Stimulated activated CD4-positive, alpha-beta T cell treated with anti-CD3 and anti-CD28 coated beads, Interleukin-4, amount 100 ng/mL, for 1 hour (primary cell): ENCODE measurements at regions not wholly inside any gene's neighbourhood (a gene's known extent, or its start where the extent isn't known, plus 50 kb on each side); places are given as distances from the start of the nearest gene placed in this dataset.

Source experiments
- DNase-seq: peaks from one replicate; pipeline ENCODE4 v3.0.0-alpha.2; 2020

DNA sequence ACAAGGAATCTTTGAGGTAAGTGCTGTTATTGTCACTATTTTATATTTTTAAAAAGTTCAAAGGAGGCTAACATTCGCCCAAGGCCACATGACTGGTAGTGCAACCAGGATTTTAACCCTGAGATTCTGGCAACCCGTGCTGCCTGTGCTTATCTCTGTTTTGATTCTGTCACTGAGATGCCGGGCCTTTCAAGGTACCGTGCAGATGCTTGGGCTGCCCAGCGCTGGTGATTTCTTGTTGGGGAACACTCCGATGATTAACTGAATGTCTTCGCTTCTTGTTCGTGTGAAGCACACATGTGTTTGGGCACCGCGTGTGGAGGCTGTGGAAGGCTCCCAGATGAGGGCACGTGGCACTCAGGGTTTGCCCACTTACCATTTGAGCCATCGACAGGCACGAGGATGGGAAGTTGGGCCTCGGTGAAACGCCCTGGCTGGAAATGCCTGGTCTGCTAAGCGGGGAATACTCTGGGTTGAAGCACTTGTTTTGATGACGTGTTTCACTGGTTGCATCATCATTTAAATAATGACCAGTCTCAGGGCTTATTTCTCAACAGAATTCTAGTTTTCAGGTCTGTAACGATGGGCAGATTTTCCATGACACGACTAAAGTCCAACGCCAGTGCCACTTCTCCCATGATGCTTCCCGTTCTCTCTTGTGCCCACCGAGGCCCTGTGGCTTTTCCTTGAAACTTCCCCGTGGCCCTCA is 392.7 kb downstream of the FGF9 start:
- no peak for DNase-seq

DNA sequence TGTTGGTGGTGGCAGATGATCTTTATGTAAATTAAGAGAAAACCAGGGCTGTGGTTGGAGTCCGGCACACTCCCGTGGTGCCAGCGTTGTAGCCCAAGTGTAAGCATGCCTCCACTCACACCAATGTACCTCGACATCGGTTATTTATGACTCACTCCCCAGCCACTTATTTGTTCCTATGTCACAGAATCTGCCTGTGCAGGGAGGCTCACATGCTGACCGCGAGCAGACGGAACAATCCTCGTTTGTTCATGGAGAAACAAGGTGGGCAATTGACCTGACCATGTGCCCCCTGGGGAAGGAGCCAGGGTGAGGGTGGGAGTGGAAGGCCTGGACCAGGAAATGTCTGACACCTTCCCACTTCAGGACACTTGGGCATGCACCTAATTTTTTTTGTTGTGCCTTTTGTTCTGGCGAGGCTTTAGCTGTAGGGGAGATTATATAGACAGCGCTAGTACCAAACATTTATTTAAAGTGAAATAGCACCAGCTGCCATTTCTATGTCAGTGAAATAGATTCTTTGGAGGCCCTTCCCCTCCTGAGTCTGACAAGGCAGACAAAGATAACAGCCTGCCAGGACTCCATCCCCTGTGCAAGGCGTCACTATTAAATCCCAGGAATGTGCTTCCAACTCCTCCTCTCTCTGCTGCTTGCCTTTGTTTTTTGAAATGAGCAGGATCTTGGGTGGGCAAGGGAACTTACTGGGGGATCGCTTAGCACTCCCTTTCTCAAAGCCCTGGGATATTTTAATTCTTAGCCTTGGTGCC is 394.2 kb downstream of the FGF9 start:
- no peak for DNase-seq

DNA sequence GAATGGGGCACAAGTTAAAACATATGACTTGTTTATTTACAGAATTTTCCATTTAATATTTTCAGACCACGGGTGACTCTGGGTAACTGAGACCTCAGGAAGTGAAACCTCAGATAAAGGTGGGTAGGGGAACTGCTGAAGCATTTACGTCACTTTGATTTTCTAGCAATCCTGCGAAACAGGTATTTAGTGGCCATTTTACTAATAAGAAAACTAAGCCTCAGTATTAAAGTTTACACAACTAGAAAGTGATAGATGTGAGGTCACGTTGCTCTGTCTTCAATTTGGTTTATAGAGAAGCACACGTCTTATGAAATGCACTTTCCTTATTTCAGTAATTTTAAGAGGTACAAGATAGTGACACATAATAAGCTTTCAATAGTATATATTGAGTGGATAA is 402.8 kb downstream of the FGF9 start:
- no peak for DNase-seq

DNA sequence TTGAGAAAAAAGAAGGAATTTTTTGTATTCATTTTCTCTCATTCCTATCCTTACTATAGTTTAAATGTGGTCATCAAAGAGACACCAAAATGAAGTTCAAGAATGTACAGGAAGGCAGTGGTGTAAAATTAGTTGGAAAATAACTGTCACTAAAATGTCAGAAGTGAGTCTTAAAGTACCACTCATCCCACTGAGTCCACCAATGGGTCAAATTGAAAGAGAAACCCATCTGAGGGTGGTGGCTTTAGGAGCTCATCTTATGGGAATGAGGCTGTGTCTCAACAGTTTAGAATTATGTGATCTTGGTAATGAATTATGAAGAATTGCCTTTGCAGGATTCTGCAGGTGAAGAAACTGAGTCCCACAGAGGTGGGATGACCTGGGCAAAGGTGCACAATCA is 403.5 kb downstream of the FGF9 start:
- DNase-seq, result no peak

DNA sequence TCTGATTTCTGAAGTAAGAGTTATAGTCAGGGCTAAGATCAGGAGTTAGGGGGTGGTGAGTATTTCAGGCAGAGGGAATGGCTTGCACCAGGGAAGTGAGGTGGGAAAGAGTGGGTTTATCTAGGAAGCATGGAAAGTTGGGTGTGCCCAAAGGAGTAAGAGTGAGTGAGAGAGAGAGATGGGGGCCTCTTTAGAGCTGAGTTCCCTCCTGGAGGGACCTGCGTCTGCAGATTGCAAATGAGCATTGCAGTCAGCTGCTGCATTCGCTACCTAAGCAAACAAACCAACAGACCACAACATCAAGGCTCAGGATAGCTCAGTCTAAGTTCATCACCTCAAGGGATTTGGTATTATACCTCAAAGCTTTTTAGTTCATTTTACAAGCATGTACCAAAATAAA is 405.8 kb downstream of the FGF9 start:
- DNase-seq, result no peak

DNA sequence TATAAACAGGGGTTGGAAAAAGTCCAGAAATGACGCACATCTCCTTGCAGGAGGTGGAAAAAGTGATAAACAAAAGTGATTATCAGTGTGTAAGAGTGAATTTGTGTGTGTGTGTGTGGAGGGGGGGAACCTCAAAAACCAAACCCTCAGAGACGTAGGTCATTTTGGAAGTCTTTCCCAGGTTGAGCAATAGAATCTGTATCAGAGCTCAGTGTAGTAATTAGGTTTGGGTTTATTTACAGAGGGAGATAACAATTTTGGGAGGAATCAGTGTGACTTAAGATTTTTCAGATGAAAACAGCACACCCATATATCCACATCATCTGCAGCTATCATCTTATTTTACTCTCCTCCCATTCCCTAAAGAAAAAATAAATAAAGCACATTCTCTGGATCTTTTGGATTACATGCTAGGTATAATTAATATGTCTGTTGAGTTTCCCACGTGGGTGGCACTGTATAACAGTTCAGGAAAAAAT is 406.4 kb downstream of the FGF9 start:
- no peak for DNase-seq

DNA sequence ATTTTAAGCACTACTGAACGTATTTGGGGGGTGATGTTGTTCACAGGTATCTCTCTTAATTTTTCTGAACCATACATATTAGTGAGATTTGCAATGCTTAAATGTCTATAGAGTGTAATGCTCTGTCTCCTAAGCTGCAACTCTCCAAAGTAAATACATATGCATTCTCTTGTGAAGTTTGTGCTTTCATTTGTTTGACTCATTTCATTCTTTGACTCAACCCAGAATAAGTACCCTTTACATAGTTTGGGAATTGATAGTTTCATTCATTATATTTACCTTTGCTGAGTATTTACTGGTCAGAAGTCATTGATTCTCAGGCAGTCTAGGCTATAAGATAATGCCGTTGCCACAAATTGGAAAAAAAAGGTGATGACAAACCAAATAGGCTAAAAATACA is 406.9 kb downstream of the FGF9 start:
- no peak for DNase-seq

DNA sequence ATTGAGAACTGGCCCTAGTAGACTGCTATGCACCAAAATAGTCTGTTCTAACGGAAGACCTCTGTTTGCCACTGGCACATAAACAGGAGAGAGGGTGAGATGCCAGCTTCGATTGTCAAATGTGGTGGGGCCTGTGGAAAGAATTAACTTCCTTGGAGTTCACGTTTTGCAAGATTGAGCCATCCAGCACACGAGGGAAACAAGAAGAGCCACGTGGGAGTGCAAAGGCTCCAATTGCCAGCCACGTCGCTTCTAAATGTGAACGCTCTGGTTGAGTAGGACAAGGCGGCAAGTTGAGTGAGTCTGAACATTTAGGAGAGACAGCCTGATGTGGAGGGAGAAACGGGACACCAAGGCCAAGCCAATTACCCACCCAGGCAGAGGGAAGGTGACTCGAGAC is 409.1 kb downstream of the FGF9 start:
- no peak for DNase-seq

DNA sequence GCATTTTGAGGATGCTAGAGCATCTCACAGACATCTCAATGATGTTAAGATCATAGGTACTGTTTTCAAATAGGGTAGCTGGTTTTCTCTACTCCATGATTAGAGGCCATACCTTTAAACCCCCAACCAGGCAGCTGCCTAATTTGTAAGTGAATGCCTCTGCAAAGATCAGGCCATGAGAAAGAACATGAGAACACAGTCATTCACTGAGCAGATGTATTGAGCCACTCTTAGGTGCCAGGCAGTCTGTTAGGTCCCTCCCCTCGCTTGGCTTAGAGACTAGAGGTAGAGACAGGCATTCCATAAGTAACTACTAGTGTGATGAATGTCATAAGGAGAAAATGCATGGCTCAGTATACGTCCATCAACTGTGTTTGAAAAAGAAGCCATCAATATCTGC is 410.0 kb downstream of the FGF9 start:
- no peak for DNase-seq

DNA sequence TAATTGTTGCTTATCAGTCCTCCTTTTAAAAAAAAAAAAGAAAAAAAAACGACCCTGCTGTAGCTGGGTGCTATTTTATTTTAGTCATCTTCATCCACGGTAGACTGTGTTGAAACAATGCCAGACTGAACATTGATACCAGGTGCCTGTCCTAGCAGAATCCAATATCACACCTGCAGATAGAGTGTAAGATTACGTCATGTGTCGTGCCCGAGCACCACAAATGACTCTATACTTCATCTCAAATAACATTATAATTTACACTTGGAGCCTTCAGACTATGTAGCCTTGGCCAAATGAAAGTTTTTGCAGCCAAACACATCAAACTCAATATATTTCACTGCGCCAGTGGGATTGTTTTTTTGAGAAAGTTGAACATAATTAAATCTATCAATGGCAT is 410.6 kb downstream of the FGF9 start:
- no peak for DNase-seq

DNA sequence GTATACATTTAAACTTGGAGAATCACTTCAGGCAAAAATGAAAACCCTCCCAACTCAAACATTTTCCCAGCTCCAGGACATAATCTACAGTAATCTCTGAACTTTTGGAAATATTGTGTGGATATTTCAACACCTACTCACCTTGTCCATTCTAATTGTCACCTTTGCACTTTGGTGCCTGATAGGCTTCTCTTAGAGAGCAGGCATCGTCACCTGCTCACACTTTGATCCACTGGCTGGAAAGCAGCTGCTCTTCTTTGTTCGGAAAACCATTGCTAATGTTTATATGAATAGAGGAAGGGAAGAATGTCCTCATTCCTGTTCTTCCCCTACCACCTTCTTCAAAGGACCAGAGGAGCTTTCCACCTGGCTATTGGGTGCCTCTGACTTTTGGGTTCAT is 411.2 kb downstream of the FGF9 start:
- no peak for DNase-seq

DNA sequence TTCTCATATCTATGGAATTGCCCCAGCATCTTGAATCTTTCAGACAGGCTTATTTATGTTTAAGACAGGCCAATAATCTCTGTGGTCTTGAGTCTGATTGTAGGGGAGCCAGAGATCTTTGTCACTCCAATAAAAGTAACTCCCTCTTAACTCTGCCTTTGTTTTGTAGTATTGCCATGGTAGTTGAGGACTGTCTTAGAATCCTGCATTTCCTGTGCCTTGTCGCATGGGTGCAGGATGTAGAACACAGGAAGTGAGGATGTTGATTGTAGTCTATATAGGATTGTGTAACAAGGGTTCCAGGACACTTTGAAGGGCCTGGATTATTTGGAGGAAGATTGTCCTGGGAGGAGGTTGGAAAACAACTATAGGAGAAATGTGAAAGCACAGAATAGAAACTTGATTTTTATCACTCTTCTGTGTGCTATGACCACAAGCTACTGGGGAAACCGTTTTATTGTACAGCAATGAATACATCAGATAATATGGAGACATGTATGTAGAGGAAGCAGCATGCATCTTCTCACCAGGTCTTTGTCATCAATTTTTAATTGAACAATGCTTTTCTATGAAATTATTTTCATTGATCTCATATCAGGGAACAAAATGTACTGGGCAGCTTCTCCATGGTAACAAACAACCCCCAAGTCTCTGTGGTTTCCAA is 411.7 kb downstream of the FGF9 start:
- DNase-seq, result no peak

DNA sequence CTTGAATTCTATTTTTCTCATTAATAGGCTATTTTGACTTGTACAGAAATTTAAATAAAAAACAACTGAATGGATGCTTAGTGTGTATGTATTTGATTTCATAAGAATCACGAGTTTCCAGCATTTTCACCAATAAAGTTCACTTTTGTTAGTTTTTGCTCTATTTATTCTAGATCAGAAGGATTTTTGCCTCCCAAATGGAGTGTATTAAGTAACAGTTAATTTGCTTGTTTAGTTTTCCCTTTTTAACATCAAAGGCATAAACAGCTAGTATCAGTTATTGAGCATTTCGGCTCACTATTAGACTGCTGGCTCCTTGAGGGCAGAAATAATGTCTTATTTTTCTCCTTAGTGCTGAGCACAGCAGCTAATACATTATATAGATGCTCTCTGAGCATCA is 414.1 kb downstream of the FGF9 start:
- DNase-seq, result no peak

DNA sequence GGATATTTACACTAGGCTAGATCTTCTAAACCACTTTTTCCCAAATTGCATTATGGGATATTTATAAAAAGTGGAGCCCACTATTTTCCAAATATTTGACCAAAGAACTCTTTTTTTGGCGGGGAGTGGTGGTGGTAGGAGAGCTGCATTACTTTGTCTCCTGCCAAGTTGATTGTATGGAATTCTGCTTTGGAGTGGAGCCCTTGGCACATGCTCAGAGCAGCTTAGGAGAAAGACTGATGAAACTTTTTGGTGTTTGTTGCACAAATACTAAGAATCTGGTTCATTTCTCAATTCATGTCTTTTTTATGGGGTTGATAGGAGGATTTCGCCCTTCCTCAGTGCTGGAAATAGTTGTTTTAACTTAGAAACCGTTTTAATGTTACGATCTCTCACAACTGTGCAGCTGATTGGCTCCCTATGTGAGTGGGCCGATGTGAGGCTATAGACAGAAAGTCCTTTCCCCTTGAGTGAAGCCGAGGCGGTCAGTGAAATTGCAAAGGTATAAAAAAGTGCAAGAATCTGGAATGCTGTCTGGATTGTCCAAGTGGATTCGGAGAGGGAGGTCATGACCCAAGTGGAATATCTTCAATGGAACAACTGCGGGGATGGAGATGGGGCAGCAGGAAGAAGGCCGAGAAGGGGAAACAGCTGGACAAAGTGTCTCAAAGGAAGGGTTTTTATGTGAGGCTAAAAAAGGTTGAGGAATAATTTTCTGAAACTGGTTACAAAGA is 415.9 kb downstream of the FGF9 start:
- no peak for DNase-seq

DNA sequence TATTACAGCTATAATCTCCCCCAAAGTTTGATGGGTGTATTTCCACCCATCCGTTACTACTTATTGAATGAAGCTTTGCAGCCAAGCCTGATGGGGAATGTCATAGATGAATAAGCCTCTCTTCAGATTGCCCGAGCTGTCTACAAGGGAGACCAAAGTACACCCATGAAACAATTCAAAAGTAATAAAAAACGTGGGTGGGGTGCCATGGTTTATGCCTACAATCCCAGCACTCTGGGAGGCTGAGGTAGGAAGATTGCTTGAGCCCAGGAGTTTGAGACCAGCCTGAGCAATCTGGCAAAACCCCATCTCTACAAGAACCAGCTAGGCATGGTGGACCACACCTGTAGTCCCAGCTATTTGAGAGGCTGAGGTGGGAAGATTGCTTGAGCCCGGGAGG is 419.2 kb downstream of the FGF9 start:
- no peak for DNase-seq

DNA sequence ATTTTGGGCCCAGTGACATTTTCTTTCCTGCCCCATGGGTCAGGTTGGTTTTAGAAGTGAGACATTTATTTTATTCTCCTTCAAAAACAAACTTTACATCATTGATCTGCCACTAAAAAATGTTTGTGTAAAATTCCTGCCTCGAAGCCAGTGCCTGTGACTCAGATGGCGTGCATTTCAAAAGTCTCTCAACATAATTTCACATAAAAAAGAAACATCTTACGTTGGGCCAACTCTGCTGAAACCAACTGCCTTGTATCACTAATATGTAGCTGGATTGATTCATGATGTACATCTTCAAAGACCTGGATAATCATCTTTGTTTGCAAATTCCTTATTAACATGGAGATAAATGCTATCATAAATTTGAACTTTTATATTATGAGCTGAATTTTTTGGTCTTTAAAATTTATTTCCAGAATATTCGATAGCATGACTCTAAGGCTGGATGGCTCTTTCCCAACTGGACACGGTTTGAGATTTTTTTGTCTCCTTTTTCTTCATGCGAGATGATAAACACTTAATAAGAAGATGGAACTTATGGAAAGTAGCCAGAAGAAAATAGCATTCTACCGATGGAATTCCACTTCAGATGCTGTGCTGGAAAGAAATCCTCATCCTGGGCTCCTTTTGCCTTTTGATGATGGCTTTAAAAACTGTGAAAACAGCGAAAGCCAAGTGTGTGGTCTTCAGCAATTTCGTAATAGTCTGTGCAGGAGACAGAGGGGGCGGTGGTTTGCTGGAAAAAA is 420.5 kb downstream of the FGF9 start:
- DNase-seq, result no peak

DNA sequence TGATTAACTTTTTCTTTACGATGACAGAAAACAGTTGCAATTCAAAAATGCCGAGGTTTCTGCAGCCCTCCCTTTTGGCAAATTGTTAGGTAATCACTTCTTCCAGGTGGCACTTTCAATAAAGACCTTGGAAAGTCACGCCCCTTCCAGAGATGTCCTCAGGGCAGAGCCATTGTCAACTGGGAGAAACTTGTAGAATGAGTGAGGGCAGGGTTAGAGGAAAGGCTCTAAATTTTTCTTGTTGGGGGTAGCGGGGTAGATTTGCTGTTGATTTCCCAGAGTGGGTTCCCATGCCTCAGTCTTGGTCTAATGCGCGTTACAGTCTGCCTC is 421.1 kb downstream of the FGF9 start:
- no peak for DNase-seq

DNA sequence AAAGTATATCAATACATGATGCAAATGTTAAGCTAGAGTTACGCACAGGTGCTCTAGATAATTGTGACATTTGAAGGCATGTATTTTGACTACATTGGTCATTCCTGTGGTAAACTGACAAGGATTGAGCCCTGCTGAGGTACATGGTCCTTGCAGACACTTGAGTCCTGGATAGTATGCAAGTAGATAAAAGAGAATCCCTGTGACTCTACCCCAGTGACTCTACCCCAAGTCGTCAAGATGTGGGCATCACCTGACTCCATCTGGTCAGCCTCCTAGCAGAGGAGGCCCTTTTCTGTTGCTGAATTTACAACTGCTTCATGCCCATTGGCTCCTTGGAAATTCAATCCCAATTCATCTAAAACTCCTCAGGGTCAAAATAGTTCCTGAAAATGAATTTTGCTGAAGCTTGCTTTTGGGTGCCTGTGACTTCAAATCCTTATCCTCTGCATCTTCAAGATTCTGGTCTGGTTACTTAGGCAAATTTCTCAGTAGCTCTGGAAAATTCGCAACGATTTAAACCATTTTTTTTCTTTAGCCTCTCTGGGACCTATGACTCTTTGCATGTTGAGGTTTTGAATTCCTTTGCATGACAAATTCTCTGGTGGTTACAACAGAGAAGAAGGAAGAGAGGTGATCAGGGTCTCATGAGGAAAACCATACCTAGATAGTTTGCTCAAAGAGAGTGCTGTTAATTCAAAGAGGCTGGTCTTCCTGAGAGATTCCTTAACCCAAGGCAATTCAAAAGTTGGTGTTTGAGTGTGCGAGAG is 422.1 kb downstream of the FGF9 start:
- DNase-seq, result no peak

DNA sequence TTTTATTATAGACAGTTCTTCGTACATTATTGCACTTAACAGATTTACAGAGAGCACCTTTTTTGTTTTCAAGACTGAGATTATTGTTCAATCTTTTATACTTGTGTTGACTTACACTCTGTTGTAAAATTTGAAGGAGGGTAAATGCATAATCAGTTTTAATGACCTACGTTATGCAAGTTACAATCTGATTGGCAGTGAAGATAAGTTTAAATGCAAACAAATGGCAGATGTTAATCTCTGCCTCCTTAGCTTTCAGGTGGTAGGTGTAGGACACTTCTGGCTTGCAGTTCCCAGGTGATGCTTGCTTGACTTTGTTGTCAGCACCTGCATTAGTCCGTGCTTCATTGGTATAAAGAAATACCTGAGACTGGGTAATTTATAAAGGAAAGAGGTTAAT is 424.9 kb downstream of the FGF9 start:
- no peak for DNase-seq

DNA sequence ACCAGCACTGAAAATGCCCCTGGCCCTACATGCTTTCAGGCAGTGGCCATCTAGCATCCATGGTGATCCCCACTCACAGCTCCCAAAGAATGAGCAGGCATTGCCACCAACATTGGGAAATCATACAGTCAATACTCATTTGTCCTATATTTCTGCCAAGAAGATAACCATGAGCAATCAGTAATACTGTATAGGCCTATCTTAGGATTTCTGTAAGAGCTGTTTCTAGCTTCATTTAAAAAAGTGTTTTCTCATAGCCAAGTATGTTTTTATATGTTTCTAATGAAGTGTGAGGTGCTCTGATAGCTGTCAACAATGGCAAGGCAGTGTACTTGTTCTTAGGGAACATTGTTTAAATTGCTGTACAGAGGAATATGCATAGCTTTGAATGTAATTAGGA is 428.7 kb downstream of the FGF9 start:
- DNase-seq, result no peak

DNA sequence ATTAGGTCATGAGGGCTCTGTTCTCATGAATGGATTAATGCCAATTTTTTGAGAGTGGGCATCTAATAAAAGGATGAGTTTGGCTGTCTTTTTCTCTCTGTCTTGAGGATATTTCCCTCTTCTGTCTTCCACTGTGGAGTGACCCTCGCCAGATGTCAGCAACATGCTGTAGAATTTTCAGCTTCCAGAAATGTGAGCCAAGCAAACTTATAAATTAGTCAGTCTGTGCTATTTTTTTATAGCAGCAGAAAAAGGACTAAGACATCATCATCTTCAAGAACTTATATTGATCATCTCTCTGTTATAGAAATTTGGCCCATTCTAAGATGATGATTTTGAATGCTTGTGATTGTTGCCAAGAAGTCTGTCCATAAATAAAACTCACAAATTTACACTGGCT is 431.4 kb downstream of the FGF9 start:
- DNase-seq, result no peak
